ENCODE measurements at regions not wholly inside any gene's neighbourhood (a gene's known extent, or its start where the extent isn't known, plus 50 kb on each side); places are given as distances from the start of the nearest gene placed in this dataset.

DNA sequence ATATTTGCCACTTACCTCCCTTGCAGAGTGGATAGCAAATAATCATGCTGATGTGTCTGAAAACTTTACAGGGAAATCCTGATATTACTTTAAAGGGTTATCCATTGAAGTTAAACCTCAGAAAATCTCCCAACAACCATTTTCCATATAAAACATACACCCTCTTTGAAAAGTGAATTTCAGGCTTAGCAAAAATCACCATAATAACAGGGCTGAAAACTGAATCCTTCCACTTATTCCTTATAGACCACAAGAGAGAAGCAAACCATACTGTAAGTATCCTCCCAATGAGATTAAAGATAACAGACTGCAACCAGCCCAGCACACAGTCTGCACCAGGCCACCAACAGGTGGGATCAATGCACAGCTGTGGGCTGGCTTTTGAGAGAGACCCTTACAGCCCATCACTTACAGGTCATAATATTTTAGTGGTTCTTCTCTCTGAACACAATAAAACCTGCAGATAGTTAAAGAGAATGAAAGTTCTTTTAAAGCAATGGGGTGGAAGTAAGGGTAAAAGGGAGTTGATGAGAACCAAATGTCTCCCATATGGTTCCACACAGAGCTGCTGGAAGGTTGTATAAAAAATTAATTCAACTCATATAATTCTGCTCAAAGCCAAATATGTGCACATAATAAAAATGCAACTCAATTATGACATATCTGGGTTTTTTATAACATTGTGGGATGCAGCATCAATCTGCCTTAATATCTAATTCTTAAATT lies 376.2 kb upstream of the GRAMD2B start (continued):
- TF ChIP-seq, protein P1, sequence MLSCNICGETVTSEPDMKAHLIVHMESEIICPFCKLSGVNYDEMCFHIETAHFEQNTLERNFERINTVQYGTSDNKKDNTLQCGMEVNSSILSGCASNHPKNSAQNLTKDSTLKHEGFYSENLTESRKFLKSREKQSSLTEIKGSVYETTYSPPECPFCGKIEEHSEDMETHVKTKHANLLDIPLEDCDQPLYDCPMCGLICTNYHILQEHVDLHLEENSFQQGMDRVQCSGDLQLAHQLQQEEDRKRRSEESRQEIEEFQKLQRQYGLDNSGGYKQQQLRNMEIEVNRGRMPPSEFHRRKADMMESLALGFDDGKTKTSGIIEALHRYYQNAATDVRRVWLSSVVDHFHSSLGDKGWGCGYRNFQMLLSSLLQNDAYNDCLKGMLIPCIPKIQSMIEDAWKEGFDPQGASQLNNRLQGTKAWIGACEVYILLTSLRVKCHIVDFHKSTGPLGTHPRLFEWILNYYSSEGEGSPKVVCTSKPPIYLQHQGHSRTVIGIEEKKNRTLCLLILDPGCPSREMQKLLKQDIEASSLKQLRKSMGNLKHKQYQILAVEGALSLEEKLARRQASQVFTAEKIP (CRISPR knock-in tag; IDR thresholded peaks at IDR 0.05; ENCODE audit: borderline replicate concordance), result no peak
- TF ChIP-seq HNRNPUL1 (IDR thresholded peaks at IDR 0.05; ENCODE audit: low read depth, low read length), result no peak

DNA sequence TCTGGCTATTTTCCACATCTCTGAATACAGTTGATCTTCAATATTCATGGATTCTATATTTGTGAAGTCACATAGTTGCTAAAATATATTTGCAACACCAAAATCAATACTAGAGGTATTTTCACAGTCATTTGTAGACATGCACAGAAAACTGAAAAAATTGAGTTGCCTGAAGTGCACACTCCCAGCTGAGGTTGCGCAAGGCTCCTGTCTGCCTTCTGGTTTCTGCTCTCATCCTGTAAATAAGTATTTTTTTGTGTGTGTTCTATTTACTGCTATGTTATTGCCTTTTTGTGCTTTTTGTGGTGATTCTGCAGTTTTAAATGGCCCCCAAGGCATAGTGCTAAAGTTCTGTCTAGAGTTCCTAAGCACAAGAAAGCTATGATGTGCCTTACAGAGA lies 371.1 kb upstream of the GRAMD2B start:
- no peak overlapping the region for H3K4me2 ChIP-seq (ENCODE audit: low read depth, low read length)
- TF ChIP-seq, protein P2, sequence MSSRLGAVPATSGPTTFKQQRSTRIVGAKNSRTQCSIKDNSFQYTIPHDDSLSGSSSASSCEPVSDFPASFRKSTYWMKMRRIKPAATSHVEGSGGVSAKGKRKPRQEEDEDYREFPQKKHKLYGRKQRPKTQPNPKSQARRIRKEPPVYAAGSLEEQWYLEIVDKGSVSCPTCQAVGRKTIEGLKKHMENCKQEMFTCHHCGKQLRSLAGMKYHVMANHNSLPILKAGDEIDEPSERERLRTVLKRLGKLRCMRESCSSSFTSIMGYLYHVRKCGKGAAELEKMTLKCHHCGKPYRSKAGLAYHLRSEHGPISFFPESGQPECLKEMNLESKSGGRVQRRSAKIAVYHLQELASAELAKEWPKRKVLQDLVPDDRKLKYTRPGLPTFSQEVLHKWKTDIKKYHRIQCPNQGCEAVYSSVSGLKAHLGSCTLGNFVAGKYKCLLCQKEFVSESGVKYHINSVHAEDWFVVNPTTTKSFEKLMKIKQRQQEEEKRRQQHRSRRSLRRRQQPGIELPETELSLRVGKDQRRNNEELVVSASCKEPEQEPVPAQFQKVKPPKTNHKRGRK (CRISPR knock-in tag; IDR thresholded peaks at IDR 0.05), result no peak
- TF ChIP-seq GPN1 (CRISPR knock-in tag; IDR thresholded peaks at IDR 0.05; ENCODE audit: borderline replicate concordance) (no peak), CEBPB (IDR thresholded peaks at IDR 0.05; ENCODE audit: borderline replicate concordance, low read depth, low read length) (peak; percentile 77), ETV6 (CRISPR knock-in tag; conservative IDR thresholded peaks at IDR 0.05) (no peak), FOXM1 (CRISPR knock-in tag; IDR thresholded peaks at IDR 0.05) (no peak), CEBPG (CRISPR knock-in tag; IDR thresholded peaks at IDR 0.05) (0 out of 2 replicates have a peak, but pooled peaks have one; percentile 27), KDM3A (CRISPR knock-in tag; IDR thresholded peaks at IDR 0.05; ENCODE audit: low read depth) (no peak), ZNF720 (CRISPR knock-in tag; IDR thresholded peaks at IDR 0.05) (no peak)
- TF ChIP-seq, protein P3, sequence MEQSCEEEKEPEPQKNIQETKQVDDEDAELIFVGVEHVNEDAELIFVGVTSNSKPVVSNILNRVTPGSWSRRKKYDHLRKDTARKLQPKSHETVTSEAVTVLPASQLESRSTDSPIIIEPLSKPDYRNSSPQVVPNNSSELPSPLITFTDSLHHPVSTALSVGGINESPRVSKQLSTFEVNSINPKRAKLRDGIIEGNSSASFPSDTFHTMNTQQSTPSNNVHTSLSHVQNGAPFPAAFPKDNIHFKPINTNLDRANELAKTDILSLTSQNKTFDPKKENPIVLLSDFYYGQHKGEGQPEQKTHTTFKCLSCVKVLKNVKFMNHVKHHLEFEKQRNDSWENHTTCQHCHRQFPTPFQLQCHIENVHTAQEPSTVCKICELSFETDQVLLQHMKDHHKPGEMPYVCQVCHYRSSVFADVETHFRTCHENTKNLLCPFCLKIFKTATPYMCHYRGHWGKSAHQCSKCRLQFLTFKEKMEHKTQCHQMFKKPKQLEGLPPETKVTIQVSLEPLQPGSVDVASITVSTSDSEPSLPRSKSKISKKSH (CRISPR knock-in tag; IDR thresholded peaks at IDR 0.05; ENCODE audit: borderline replicate concordance), result no peak
- TF ChIP-seq, protein P4, sequence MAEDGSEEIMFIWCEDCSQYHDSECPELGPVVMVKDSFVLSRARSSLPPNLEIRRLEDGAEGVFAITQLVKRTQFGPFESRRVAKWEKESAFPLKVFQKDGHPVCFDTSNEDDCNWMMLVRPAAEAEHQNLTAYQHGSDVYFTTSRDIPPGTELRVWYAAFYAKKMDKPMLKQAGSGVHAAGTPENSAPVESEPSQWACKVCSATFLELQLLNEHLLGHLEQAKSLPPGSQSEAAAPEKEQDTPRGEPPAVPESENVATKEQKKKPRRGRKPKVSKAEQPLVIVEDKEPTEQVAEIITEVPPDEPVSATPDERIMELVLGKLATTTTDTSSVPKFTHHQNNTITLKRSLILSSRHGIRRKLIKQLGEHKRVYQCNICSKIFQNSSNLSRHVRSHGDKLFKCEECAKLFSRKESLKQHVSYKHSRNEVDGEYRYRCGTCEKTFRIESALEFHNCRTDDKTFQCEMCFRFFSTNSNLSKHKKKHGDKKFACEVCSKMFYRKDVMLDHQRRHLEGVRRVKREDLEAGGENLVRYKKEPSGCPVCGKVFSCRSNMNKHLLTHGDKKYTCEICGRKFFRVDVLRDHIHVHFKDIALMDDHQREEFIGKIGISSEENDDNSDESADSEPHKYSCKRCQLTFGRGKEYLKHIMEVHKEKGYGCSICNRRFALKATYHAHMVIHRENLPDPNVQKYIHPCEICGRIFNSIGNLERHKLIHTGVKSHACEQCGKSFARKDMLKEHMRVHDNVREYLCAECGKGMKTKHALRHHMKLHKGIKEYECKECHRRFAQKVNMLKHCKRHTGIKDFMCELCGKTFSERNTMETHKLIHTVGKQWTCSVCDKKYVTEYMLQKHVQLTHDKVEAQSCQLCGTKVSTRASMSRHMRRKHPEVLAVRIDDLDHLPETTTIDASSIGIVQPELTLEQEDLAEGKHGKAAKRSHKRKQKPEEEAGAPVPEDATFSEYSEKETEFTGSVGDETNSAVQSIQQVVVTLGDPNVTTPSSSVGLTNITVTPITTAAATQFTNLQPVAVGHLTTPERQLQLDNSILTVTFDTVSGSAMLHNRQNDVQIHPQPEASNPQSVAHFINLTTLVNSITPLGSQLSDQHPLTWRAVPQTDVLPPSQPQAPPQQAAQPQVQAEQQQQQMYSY (CRISPR knock-in tag; IDR thresholded peaks at IDR 0.05), result no peak
- TF ChIP-seq, protein P5, sequence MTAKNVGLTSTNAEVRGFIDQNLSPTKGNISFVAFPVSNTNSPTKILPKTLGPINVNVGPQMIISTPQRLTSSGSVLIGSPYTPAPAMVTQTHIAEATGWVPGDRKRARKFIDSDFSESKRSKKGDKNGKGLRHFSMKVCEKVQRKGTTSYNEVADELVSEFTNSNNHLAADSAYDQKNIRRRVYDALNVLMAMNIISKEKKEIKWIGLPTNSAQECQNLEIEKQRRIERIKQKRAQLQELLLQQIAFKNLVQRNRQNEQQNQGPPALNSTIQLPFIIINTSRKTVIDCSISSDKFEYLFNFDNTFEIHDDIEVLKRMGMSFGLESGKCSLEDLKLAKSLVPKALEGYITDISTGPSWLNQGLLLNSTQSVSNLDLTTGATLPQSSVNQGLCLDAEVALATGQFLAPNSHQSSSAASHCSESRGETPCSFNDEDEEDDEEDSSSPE (CRISPR knock-in tag; IDR thresholded peaks at IDR 0.05), result no peak
- DNase-seq (ENCODE audit: low spot score), result no peak
- no peaks in the 10 kb centered on the region for H3K9me3 ChIP-seq (ENCODE audit: low read length)
- ChIA-PET POLR2A (no interaction called here), CTCF (ENCODE audit: low intra/inter-chr PET ratio, low total read pairs) (no interaction called here)
- no TSS peak for BruUV-seq (replicated peaks)
- H3K9ac ChIP-seq (ENCODE audit: insufficient read depth, low read depth, low read length), result no peak overlapping the region
- WGBS (ENCODE audit: low lambda C conversion rate), result 96% methylated on average over 1 of the region's 1 CpG
- ATAC-seq, result no peak
- in situ Hi-C loops (cut with HindIII; ENCODE audit: extremely low pct_ligation_motif_present, low pct_unique_long_range_greater_than_20kb) (no loop called here), intact Hi-C loops (cut with micrococcal nuclease; ENCODE audit: unreplicated experiment) (no loop called here)
- no peak for FAIRE-seq
- no peak overlapping the region for H2AFZ ChIP-seq (ENCODE audit: low read length)
- H3K79me2 ChIP-seq (ENCODE audit: insufficient read depth, low read length), result no peaks in the 10 kb centered on the region
- H3K36me3 ChIP-seq (replicated peaks in 1 of 2; ENCODE audit: control insufficient read depth in 1 of 2, insufficient read depth in 2 of 2, low read length in 2 of 2), result no peaks in the 10 kb centered on the region
- no peak overlapping the region for H3K4me3 ChIP-seq (replicated peaks in 1 of 3; ENCODE audit: insufficient read depth in 1 of 3, low read depth in 2 of 3, low read length in 3 of 3)
- H4K20me1 ChIP-seq (ENCODE audit: insufficient read depth, low read length), result no peaks in the 10 kb centered on the region
- H3K27me3 ChIP-seq (ENCODE audit: control insufficient read depth in 1 of 2, insufficient read depth in 2 of 2, low read length in 2 of 2), result no peaks in the 10 kb centered on the region
- H3K4me1 ChIP-seq (ENCODE audit: insufficient read depth, low read length), result no peaks in the 10 kb centered on the region
- no peak overlapping the region for H3K27ac ChIP-seq (ENCODE audit: extremely low read length, insufficient read depth, low read length)

Data from HepG2 (cell line).